ENCODE measurements at regions not wholly inside any gene's neighbourhood (a gene's known extent, or its start where the extent isn't known, plus 50 kb on each side); places are given as distances from the start of the nearest gene placed in this dataset.
"Not testable (repeated sequence)": the region's sequence is repeated elsewhere in the genome, so short reads cannot be mapped to it uniquely, and the experiment has no call there.

DNA sequence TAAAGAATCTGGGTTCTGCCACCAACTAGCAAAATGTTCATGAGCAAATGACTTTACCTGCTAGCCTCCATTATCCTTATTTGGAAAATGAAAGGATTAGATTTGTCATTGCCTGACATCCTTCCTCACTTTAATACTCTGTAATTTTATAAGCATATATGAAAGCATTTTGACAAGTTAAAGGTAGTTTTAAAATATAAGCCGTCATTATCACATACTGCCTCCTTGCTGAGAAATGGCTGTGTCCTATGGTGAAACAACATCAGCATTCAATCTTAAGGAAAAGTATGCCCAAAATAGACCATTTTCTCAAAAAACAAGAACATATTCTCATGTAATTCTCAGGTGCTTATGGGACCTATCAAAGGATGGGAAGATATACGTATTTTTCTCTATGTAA is 461.2 kb downstream of the SUCLG1 start:
- DNase-seq (no peak), ATAC-seq (replicated peaks) (no peak)
- Mint-ChIP-seq H3K27me3 (no peaks in the 10 kb centered on the region), H3K36me3 (no peaks in the 10 kb centered on the region), H3K9me3 (peaks cover 0 to 2% of the 10 kb centered on the region in 2 donors), H3K4me1 (no peaks in the 10 kb centered on the region), H3K27ac (no peak overlapping the region), H3K4me3 (no peak overlapping the region)

DNA sequence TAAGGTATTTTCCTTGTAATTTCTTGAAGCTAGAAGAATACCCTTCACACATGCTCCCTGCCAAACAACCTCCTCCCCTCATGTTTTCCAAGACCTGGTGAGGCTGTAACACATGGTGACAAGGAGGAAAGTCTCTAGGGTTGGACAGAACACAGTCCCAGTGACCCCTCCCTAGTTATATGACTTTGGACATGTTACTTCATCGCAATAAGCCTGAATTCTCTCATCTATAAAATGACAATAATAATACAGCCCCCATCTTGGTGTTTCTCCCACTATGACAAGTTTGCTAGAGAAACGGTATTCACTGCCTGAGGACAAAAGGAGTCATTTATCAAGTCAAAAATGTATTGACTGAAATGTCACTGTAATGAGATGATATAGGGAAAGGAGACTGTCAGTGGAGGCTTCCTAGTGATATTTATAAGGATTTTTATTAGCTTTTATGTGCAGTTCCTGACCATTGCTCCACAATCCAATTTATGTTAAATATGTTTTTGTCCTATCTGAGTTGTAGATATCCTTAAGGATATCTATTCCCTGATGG is 464.4 kb downstream of the SUCLG1 start:
- no peak overlapping the region for H3K4me3 Mint-ChIP-seq
- ATAC-seq (replicated peaks), result no peak
- no peak overlapping the region for H3K27ac Mint-ChIP-seq
- no peaks in the 10 kb centered on the region for H3K4me1 Mint-ChIP-seq
- no peaks in the 10 kb centered on the region for H3K36me3 Mint-ChIP-seq
- H3K9me3 Mint-ChIP-seq, result no peaks in the 10 kb centered on the region
- DNase-seq, result no peak
- no peaks in the 10 kb centered on the region for H3K27me3 Mint-ChIP-seq

DNA sequence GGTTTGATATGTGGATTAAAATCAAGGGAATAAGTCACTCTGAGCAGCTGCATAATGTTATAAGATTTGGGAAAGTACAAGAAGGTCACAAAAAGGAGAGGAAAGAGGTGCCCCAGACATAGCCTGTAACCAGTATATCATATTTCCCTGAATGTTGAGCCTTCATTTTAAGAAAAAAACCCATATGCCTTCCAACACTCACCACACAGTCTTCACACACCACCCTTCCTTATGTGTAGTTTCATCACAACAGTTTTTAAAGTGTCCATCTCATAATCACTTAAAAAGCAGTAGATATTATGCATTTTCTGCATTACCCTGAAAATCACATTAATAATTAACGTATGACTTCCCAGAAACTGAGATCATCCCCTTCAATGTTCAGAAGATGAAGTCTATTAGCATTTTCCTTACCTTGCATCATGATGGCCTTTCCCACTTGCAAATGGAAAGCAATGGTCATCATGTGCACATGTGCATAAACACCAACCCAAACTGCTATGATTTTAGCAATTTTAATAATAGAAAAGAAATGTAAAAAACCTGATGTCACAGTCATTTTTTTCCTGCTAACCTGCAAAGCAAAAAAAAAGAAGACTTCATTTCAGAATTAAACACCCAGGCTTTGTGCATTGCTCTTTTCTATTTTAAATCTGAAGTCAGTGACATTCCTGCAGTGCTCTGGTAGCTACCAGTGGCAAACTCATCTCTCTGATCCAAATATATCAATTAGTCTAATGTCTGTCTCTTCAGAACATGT is 465.0 kb downstream of the SUCLG1 start:
- Mint-ChIP-seq H3K27me3 (no peaks in the 10 kb centered on the region), H3K27ac (no peak overlapping the region), H3K4me1 (no peaks in the 10 kb centered on the region), H3K4me3 (no peak overlapping the region), H3K9me3 (no peaks in the 10 kb centered on the region), H3K36me3 (no peaks in the 10 kb centered on the region)
- no peak for ATAC-seq (replicated peaks)
- no peak for DNase-seq

DNA sequence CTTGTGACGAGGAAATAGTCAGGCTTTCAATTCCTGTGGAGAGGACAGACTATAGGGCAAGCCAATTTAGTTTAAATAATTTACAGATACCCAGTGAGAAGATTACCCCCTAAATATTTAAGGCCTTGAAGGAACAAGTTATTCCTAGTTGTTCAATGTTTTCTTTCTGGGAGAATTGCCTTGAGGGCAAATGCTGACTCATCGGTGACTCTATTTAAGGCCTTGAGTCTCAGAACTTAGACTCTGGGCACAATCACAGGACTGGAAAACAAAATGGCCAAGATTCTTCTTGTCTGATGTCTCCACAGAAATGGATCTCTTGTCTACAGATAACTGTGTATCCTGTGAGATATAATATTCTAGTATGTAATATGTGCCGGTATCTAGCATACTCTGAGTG is 467.1 kb downstream of the SUCLG1 start:
- Mint-ChIP-seq H3K27me3 (no peaks in the 10 kb centered on the region), H3K4me3 (no peak overlapping the region), H3K27ac (no peak overlapping the region), H3K4me1 (no peaks in the 10 kb centered on the region), H3K9me3 (no peaks in the 10 kb centered on the region), H3K36me3 (no peaks in the 10 kb centered on the region)
- DNase-seq (no peak), ATAC-seq (replicated peaks) (no peak)

DNA sequence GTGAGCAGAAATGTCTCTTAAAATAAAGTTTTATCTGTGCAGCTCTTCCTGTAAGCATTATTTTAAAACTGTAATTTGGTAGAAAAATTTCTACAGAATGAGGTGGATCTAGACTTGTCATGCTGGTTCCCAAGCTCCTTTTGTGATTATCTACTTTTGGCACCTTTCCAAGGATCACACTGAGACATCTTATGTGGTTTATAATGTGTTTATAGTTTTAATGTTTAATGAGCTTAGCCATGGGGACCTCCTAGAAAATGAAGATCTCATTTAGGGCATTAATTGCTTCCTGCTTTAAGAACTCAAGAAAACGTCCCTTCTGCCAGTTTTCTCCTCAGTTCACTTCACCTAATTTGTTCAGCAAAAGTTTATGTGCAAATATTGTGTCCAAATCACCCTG is 468.4 kb downstream of the SUCLG1 start:
- Mint-ChIP-seq H3K27me3 (no peaks in the 10 kb centered on the region), H3K36me3 (no peaks in the 10 kb centered on the region), H3K27ac (no peak overlapping the region), H3K9me3 (peaks cover 0 to 4% of the 10 kb centered on the region in 2 donors), H3K4me1 (no peaks in the 10 kb centered on the region), H3K4me3 (no peak overlapping the region)
- DNase-seq (no peak), ATAC-seq (replicated peaks) (no peak)

DNA sequence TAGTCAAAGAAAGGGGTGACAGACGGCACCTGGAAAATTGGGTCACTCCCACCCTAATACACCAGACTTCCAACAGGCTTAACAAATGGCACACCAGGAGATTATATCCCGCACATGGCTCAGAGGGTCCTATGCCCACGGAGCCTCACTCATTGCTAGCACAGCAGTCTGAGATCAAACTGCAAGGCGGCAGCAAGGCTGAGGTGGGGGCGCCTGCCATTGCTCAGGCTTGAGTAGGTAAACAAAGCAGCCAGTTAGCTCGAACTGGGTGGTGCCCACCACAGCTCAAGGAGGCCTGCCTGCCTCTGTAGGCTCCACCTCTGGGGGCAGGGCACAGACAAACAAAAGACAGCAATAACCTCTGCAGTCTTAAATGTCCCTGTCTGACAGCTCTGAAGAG is 482.5 kb downstream of the SUCLG1 start:
- H3K4me3 Mint-ChIP-seq; DNase-seq; ATAC-seq (replicated peaks); H3K27me3 Mint-ChIP-seq; H3K36me3 Mint-ChIP-seq; H3K27ac Mint-ChIP-seq; H3K4me1 Mint-ChIP-seq: not testable (repeated sequence)
- peaks cover 6 to 13% of the 10 kb centered on the region in 2 donors for H3K9me3 Mint-ChIP-seq

DNA sequence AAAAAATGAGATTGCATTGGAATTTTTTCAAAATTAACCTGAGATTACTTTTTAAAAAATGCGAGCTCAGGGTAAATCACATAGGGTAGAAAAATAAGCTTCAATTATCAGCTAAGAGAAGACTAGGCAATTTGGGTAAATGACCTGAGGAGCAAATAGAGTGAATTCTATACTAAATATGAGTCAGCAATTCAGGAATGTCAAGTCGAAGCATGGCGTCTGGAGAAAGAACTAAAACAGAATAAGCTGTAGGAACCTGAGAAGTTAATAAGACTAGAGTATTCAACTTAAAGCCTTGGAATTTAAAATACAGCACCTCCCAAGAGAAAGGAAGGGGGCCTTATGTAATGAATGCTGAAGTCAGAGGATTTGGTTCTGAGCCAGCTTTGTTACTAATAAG is 487.0 kb downstream of the SUCLG1 start:
- Mint-ChIP-seq H3K27me3 (no peaks in the 10 kb centered on the region), H3K4me3 (no peak overlapping the region), H3K36me3 (no peaks in the 10 kb centered on the region), H3K4me1 (no peaks in the 10 kb centered on the region), H3K27ac (no peak overlapping the region), H3K9me3 (peaks cover 0 to 6% of the 10 kb centered on the region in 2 donors)
- no peak for ATAC-seq (replicated peaks)
- DNase-seq, result no peak

DNA sequence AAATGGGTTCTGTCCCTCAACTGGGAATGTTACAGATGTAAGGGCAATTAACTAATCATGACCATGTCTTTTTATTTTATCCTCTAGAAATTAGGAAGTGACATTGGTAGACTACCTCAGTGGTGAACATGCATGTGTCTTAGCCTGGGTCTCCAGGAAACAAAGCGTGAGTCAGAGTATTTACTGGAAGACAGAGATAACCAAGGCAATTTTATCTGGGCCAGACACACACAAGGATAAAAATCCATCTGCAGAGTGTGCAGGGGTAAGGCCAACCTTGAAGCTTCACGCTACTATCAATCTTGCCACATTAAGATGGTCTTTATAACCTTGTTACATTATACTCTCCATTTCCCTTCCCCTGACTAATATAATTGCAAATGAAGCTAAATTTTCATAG is 487.5 kb downstream of the SUCLG1 start:
- H3K4me3 Mint-ChIP-seq, result no peak overlapping the region

DNA sequence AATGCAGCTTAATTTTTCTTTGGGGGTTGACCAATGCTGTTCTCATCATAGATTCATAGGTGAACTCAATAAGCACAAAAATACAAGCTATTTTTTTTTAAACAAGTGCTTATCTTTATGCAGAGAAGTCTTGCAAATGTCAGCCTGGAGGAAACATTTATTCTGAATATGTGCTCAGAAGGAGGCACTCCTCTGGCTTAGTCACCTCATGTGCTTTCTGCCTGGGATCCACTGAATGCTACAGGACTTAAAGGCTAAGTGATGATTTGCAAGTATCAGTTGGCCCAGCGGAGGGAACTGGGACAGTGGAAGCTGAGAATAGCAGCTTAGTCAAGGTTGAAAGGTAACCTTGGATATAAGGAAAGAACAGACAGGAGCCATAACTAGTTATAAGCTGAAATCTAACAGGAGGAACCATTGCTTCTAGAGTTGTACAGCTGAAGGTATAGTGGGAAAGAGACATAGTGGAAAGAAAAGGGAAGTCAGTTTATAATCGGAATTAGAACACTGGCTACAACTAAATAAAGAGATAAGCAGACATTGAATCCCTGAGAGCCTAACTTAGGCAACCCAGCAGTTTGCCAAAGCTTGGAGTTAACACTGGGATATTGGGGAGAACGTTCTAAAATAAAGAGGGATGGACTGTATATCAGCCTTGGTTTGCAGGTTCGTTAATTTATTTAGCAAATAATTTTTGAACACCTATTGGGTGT is 488.7 kb downstream of the SUCLG1 start:
- ATAC-seq (replicated peaks), result no peak
- H3K4me1 Mint-ChIP-seq, result no peaks in the 10 kb centered on the region
- H3K36me3 Mint-ChIP-seq, result no peaks in the 10 kb centered on the region
- H3K27ac Mint-ChIP-seq, result no peak overlapping the region
- H3K4me3 Mint-ChIP-seq, result no peak overlapping the region
- no peak for DNase-seq
- H3K9me3 Mint-ChIP-seq, result peaks cover 0 to 3% of the 10 kb centered on the region in 2 donors
- H3K27me3 Mint-ChIP-seq, result no peaks in the 10 kb centered on the region

More for the DNA sequence above, 487.5 kb downstream of the SUCLG1 start:
- no peaks in the 10 kb centered on the region for H3K36me3 Mint-ChIP-seq
- peaks cover 0 to 6% of the 10 kb centered on the region in 2 donors for H3K9me3 Mint-ChIP-seq
- H3K27me3 Mint-ChIP-seq, result no peaks in the 10 kb centered on the region
- no peak overlapping the region for H3K27ac Mint-ChIP-seq
- ATAC-seq (replicated peaks), result no peak
- H3K4me1 Mint-ChIP-seq, result no peaks in the 10 kb centered on the region
- no peak for DNase-seq

DNA sequence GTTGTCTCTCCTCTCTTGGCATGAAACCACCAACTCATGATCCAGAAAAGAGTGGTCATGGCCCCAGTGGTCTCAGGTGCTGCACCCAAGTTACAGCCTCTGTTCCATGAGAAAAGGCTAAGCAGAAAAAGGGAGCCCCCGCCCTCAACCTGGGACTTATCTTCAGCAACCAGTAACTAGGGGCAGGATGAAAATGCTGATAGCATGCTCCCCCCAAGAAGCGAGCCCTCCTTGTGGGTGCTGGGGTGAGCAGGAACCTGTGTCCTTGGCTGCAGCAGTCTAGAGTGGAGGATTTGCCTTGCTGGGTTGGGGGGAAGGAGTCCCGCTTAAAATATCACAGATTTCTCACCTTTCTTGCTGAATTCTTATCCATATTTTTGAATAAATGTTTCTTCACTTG is 490.0 kb downstream of the SUCLG1 start:
- DNase-seq (no peak), ATAC-seq (replicated peaks) (no peak)
- Mint-ChIP-seq H3K27me3 (no peaks in the 10 kb centered on the region), H3K9me3 (peaks cover 0 to 2% of the 10 kb centered on the region in 2 donors), H3K36me3 (no peaks in the 10 kb centered on the region), H3K4me3 (no peak overlapping the region), H3K4me1 (no peaks in the 10 kb centered on the region), H3K27ac (no peak overlapping the region)

DNA sequence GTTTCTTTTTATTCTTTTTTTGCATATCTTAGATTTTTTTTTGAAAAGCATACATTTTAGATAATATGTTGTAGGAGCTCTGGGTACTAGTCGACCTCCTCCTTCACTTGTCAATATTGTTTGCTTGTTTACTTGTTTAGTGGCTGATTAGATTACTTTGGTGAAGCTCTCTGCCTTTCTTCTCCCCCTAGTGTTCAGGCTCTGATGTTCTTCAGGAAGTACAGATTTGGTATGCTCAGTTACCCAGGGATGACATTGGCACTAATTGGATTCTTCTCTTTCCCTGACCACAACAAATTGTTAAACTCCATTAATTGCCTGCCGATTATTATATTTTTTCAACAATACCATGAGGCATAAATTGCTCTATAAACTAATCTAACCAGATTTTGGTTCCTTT is 491.2 kb downstream of the SUCLG1 start:
- Mint-ChIP-seq H3K4me1 (no peaks in the 10 kb centered on the region), H3K9me3 (peaks cover 0 to 2% of the 10 kb centered on the region in 2 donors), H3K27me3 (no peaks in the 10 kb centered on the region), H3K4me3 (no peak overlapping the region), H3K36me3 (no peaks in the 10 kb centered on the region), H3K27ac (no peak overlapping the region)
- DNase-seq, result no peak
- ATAC-seq (replicated peaks), result no peak

DNA sequence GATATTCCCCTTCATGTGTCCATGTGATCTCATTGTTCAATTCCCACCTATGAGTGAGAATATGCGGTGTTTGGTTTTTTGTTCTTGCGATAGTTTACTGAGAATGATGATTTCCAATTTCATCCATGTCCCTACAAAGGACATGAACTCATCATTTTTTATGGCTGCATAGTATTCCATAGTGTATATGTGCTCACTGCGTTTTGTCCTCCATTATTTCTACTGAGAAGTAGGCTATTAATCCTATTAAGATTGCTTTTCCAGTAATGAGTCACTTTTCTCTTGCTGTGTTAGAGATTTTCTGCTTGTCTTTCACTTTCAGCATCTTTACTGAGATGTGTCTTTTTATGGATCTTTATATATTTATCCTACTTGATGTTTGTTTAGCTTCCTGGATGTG is 492.1 kb downstream of the SUCLG1 start:
- H3K9me3 Mint-ChIP-seq; H3K27me3 Mint-ChIP-seq; H3K36me3 Mint-ChIP-seq; DNase-seq; H3K4me3 Mint-ChIP-seq; H3K27ac Mint-ChIP-seq; ATAC-seq (replicated peaks); H3K4me1 Mint-ChIP-seq: not testable (repeated sequence)

DNA sequence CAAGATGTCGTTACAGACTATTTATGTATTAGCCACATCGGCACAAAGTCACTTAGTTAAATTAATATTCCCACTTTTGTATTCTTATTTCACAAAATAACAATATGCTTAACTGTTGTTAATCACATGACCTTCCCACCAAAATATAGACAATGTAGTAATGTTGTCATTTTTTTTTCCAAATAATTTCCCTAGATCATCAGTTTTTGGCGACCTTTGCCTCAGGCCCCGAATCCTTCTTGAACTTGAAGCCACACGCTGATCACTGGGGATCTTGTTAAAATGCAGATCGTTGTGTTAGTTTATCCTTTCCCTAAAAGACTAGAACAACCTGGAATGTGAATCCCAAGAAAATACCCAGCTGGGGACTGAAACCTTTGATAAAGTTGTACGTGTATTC is 497.6 kb downstream of the SUCLG1 start:
- H3K9me3 Mint-ChIP-seq, result peaks cover 0 to 1% of the 10 kb centered on the region in 2 donors
- no peak overlapping the region for H3K4me3 Mint-ChIP-seq
- H3K27me3 Mint-ChIP-seq, result no peaks in the 10 kb centered on the region
- H3K4me1 Mint-ChIP-seq, result no peaks in the 10 kb centered on the region
- no peak for ATAC-seq (replicated peaks)
- H3K36me3 Mint-ChIP-seq, result no peaks in the 10 kb centered on the region
- no peak overlapping the region for H3K27ac Mint-ChIP-seq
- DNase-seq, result no peak

DNA sequence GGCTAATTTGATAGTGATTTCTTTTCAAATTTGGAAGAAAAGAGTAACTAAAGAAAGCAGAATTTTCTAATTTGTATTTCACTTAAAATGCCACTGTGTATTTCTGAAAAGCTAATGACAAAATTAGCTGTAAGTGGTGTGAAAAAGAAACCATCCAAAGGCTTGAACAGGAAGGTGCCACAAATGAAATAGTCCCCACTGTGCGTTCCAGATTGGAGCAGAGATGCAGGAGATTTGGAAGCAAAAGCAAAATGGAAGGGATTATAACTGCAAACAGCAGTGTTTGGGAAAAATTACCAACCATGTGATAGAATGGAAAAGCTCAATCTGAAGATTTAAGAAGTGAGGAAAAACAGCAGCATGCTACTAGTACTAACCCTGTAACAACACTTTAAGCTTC is 498.7 kb downstream of the SUCLG1 start:
- Mint-ChIP-seq H3K27me3 (no peaks in the 10 kb centered on the region), H3K36me3 (no peaks in the 10 kb centered on the region), H3K4me3 (no peak overlapping the region), H3K27ac (no peak overlapping the region), H3K9me3 (peaks cover 1 to 2% of the 10 kb centered on the region in 2 donors), H3K4me1 (no peaks in the 10 kb centered on the region)
- ATAC-seq (replicated peaks), result no peak
- DNase-seq, result no peak

DNA sequence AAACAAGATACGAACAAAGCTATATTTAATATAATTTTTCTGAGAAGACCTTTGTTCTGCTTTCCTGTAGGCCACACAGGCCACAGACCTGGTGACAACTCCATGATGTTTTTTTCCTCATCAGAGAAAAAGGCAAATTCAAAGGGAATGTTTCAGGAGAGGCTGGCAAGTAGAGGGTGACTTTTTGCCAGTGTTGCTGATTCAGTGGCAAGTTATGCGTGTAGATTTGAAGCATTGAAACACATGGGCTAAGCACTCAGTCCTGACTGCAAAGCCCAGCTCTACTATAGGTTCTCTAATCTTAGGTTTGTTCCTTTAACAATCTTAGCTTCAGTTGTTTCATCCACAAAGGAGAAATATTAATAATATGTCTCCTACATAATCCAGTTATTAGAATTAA is 499.8 kb downstream of the SUCLG1 start:
- Mint-ChIP-seq H3K4me3 (no peak overlapping the region), H3K36me3 (no peaks in the 10 kb centered on the region), H3K27ac (no peak overlapping the region), H3K27me3 (no peaks in the 10 kb centered on the region), H3K9me3 (peaks cover 1 to 3% of the 10 kb centered on the region in 2 donors), H3K4me1 (no peaks in the 10 kb centered on the region)
- ATAC-seq (replicated peaks), result no peak
- DNase-seq, result no peak
